DMS114 treated with DMSO at 0.1 percent for 48 hours (cell line): ENCODE measurements at regions not wholly inside any gene's neighbourhood (a gene's known extent, or its start where the extent isn't known, plus 50 kb on each side); places are given as distances from the start of the nearest gene placed in this dataset.

ENCODE experiments used
- DNase-seq: peaks from one replicate; lab custom pipeline; 2025; ENCODE audit not compliant: unreplicated experiment; lab: John Stamatoyannopoulos, UW

- DNase-seq = no peak
Measured at GRCh38 chr16:86414991-86415740, 95.2 kb upstream of the FOXF1 start.

GRCh38 chr16:86418981-86419380 is 91.3 kb upstream of the FOXF1 start:
- no peak for DNase-seq

- DNase-seq = no peak
Measured at GRCh38 chr16:86419518-86419917, 90.8 kb upstream of the FOXF1 start.

GRCh38 chr16:86421995-86422394 is 88.3 kb upstream of the FOXF1 start:
- DNase-seq = no peak

GRCh38 chr16:86424398-86424797 is 85.9 kb upstream of the FOXF1 start:
- no peak for DNase-seq

GRCh38 chr16:86424985-86425384 is 85.3 kb upstream of the FOXF1 start:
- no peak for DNase-seq

GRCh38 chr16:86426063-86426642 is 84.2 kb upstream of the FOXF1 start:
- no peak for DNase-seq

GRCh38 chr16:86427433-86427851 is 82.9 kb upstream of the FOXF1 start:
- DNase-seq = no peak

- no peak for DNase-seq
Measured at GRCh38 chr16:86428729-86429517, 81.4 kb upstream of the FOXF1 start.

GRCh38 chr16:86429663-86430062 is 80.7 kb upstream of the FOXF1 start:
- DNase-seq = no peak

- no peak for DNase-seq
Measured at GRCh38 chr16:86430814-86431213, 79.5 kb upstream of the FOXF1 start.

- no peak for DNase-seq
Measured at GRCh38 chr16:86431540-86431939, 78.8 kb upstream of the FOXF1 start.

GRCh38 chr16:86432048-86432447 is 78.3 kb upstream of the FOXF1 start:
- no peak for DNase-seq

- no peak for DNase-seq
Measured at GRCh38 chr16:86432691-86433090, 77.6 kb upstream of the FOXF1 start.

- DNase-seq = no peak
Measured at GRCh38 chr16:86436466-86437185, 73.7 kb upstream of the FOXF1 start.

- no peak for DNase-seq
Measured at GRCh38 chr16:86437348-86437747, 73.0 kb upstream of the FOXF1 start.

- DNase-seq = no peak
Measured at GRCh38 chr16:86442703-86443102, 67.6 kb upstream of the FOXF1 start.

GRCh38 chr16:86443508-86444147 is 66.7 kb upstream of the FOXF1 start:
- no peak for DNase-seq

- DNase-seq = no peak
Measured at GRCh38 chr16:86444261-86444660, 66.1 kb upstream of the FOXF1 start.

GRCh38 chr16:86444661-86445060 is 65.7 kb upstream of the FOXF1 start:
- no peak for DNase-seq

GRCh38 chr16:86446279-86446678 is 64.0 kb upstream of the FOXF1 start:
- DNase-seq = no peak
